Left hindlimb (tissue), 1 donor: ENCODE measurements at regions not wholly inside any gene's neighbourhood (a gene's known extent, or its start where the extent isn't known, plus 50 kb on each side); places are given as distances from the start of the nearest gene placed in this dataset.

ENCODE experiments used
- DNase-seq: peaks from one replicate; pipeline ENCODE4 v3.0.0-alpha.2; 2018

GRCh38 chr6:44771647-44772415, 384.3 kb downstream of the CDC5L start:
- no peak for DNase-seq

GRCh38 chr6:44772838-44773237, 385.3 kb downstream of the CDC5L start:
- no peak for DNase-seq

GRCh38 chr6:44775121-44775520, 387.6 kb downstream of the CDC5L start:
- no peak for DNase-seq

- no peak for DNase-seq
These were observed 388.8 kb downstream of the CDC5L start for GRCh38 chr6:44776344-44776743.

- no peak for DNase-seq
These were observed 391.0 kb downstream of the CDC5L start for GRCh38 chr6:44778513-44778912.
